GM19463 (cell line): ENCODE measurements at regions not wholly inside any gene's neighbourhood (a gene's known extent, or its start where the extent isn't known, plus 50 kb on each side); places are given as distances from the start of the nearest gene placed in this dataset.

ENCODE experiments used
- ATAC-seq: cut with Tn5 transposase; IDR thresholded peaks from one replicate; pipeline ENCODE4 v1.9.1; 2021; ENCODE audit warnings: mild to moderate bottlenecking, moderate library complexity; ENCODE audit not compliant: unreplicated experiment

DNA sequence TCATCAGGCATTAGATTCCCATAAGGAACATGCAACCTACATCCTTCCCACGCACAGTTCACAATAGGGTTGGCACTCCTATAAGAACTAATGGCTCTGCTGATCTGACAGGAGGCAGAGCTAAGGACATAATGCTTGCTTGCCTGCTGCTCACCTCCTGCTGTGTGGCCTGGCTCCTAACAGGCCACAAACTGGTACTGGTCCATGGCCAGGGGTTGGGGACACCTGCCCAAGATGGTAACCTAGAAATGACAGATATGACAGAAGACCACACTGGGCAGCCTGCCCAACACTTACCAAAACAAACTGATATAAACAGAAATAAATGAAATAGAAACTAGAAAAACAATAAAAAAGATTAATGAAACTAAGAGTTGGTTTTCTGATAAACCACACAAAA lies 325.6 kb downstream of the SEC23A start:
- no peak for ATAC-seq

DNA sequence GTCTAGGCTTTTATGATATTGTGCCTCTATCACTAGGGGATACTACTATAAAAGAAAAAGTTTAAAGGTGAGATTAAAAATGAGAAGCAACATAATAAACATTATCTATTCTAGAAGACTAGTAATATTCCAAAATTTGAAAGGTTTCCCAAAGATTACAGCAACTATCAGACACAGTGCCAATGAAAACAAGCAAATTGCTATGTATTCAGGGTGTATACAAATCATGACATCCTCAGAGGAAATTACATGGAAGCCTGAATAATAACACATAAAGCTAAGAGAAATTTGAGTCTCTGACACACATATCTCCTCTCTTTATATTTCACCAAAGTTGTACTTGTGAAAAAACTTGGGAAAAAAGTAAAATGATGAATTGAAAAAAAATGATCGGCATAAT lies 327.0 kb downstream of the SEC23A start:
- ATAC-seq = no peak

DNA sequence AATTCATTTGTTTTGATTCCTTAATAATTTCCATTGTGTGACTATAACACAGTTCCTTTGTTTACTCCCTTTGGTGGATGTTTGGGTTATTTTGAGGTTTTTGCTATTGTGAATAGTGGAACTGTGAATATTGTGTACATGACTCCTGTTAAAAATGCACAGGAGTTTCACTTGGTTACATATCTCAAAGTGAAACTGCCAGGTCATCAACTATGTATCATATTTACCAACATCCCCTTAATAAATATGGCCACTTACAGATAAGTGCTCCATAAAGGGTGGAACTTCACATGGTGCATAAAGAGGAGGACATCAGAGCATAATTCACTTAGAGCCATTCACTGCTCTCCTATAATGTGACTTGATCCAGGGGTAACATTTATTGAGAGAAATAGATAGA lies 328.9 kb downstream of the SEC23A start:
- no peak for ATAC-seq

DNA sequence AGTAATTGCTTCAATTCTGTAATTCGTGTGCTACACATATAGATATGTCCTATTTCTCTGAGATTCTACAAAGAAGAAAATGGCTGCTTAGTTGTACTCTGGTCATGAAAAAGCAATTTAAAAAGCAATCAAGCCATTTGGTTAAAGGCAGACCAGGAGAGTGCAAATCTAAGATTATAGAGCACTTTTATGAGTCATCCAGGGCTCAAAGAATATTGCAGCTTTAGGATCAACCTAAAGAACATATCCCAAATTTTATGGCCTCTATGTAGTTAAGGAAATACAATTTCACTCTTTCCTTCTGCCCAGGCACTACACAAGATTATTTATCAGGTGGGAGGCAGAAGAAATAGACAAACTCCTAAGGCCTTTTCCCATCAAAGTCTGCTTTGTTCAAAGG lies 332.8 kb downstream of the SEC23A start:
- no peak for ATAC-seq

- no peak for ATAC-seq
Measured at GRCh38 chr14:38762845-38763244, 340.2 kb downstream of the SEC23A start.

DNA sequence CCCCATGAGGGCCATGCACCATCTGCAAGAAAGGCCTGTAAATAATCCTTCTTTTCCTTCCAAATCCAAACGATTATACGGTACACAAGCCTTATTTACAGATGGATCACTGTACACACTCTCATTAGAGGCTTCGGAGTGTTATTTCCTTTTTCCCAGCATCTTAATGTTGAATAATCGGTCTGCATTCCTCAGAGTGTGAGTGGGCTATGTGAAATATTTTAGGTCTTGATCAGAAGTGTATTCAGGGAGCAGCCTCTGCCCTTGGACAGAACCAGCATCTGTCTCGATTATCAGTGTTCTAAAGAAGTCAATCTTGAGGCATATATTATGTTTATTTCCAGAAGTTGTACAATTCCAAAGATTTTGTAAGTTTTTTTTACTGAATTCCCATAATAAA lies 340.6 kb downstream of the SEC23A start:
- no peak for ATAC-seq

GRCh38 chr14:38761033-38761432 lies 342.0 kb downstream of the SEC23A start:
- ATAC-seq = no peak

DNA sequence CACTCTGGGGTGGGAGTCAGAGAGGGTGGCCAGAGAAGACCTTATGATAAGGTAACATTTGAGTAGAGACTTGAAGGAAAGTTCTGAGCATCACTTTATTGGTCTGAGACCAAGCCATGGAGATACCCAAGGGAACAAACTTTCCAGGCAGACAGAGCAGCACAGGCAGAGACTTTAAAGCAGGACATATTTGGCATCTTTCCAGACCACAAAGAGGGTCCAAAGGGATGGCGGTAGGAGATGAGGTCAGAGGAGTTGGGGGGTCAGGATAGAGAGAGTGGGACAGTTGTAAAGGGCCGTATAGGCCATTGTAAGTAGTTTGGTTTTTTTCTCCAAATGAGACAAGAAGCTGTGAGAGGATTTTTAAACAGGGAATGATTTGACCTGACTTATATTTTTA lies 344.4 kb downstream of the SEC23A start:
- ATAC-seq = no peak

GRCh38 chr14:38755036-38755435 lies 348.0 kb downstream of the SEC23A start:
- no peak for ATAC-seq

- no peak for ATAC-seq
Measured at GRCh38 chr14:38752750-38753149, 350.3 kb downstream of the SEC23A start.

GRCh38 chr14:38752341-38752740 lies 350.7 kb downstream of the SEC23A start:
- no peak for ATAC-seq

- no peak for ATAC-seq
Measured at GRCh38 chr14:38751459-38751858, 351.6 kb downstream of the SEC23A start.

DNA sequence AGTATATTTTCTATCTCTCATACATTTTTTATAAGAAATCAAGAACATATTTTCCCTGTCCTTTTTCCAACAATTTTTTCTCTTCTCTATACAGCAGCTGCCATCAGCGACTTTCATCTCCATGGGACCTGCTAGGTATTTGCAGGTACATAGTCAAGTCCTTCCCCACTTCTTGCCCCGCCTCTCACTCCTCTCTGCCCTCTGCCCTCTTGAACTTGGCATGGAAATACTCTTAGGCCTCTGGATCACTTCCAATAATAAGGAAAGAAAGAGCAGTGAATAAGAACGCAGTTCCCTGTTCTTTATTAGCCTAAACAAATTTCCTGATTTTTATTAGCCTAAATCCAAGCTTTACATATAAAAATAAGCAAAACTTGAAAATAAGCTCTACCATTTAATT lies 353.1 kb downstream of the SEC23A start:
- no peak for ATAC-seq

- ATAC-seq = no peak
Measured at GRCh38 chr14:38745861-38746260, 357.2 kb downstream of the SEC23A start.

GRCh38 chr14:38743966-38744584 lies 359.0 kb downstream of the SEC23A start:
- no peak for ATAC-seq

DNA sequence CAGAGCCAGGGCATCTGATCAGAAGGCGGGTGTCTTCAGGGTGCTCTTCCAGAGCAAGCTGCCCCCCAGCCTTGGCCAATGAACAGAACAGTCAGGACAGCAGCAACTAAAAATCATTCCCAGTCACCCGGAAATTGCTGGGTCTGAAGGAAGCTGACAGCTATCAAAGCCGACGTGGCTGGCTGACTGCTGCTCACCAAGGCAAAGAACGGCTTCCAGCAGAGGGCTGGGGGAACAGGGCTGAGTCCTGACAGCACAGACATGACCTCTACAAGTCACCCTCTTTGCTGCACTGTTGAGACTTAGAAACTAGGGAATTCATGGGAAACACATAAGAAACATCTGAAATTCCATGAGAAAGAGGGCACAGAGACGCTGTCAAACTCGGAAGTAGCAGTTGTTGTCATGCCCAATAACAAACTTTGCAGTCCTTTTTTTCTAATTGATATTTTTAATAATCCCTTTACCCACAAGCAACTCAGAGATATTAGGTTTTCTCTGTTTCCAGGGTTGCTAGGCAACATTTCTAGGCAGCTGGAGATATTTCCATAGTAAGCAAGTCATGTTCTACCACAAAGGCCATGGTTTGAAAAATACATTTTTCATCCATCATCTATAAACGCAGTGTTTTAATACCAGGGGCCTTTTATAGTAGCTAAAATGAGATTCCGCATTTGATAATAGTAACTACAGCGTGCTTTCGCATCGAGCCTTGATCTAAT lies 365.2 kb downstream of the SEC23A start:
- ATAC-seq = no peak

DNA sequence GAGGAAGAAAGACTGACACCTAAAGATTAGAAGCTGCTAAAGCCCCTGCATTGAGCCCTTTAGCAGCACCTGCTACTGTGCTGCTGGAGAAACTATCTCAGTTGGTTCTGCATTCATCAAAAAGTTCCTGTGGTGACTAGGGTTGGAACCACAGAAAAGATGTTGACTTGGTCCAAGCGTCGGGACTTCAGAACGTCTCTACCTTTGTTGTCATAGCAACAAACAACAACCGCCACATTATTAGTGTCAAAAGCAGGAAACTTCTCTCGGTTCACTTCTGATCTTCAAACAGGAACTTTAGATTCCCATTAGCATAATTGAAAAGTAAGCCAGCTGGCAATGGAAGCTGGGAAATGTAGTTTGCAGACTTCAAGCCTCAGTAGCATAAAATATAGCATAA lies 368.0 kb downstream of the SEC23A start:
- no peak for ATAC-seq

DNA sequence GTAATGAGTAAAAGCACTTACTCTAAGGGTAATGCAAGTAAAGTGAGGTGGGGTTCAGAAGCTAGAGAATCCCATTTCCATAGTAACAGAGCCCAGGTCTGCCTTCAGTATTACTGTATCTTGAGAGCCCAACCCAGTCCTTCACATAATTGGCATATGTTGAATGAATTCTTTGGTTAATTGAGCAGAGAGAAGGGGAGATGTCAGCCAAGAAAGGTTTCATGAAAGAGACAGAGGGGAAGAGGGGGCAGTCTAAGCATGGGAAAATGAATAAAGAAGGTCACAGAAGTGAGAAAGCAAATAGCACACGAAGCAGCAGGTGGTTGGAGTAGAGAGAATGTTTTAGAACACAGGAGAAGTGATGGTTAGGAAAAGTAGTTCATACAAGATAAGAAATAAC lies 371.1 kb downstream of the SEC23A start:
- ATAC-seq = no peak

DNA sequence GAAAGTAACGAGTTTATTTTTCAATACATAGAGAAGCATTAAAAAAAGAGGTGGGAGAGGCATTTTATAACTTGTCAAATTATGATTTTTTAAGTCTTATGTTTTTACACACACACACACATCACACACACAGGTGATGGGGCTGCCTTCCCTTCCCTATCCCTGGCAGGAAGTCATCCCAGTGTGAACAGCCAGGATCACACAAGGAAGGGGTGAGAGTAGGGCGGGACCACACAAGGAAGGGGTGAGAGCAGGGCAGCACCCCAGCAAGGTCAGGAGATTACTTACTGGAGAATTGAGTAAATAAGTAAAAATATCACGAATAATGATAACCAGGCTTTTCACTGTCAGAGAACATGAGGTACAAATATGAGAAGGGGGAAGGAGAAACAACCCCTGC lies 372.6 kb downstream of the SEC23A start:
- ATAC-seq = no peak

DNA sequence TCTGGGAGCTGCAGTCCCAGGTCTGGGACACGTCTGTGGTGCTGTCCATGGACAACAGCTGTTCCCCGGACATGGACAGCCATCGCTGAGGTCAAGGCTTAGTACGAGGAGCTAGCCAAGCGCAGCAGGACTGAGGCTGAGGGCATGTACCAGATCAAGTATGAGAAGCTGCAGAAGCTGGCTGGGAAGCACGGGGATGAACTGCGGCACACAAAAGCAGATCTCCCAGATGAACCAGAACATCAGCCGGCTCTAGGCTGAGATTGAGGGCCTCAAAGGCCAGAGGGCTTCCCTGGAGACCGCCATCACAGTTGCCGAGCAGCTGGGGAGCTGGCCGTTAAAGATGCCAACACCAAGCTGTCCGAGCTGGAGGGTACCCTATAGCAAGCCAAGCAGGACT lies 375.3 kb downstream of the SEC23A start:
- ATAC-seq = no peak

- ATAC-seq = no peak
Measured at GRCh38 chr14:38724621-38725020, 378.4 kb downstream of the SEC23A start.

DNA sequence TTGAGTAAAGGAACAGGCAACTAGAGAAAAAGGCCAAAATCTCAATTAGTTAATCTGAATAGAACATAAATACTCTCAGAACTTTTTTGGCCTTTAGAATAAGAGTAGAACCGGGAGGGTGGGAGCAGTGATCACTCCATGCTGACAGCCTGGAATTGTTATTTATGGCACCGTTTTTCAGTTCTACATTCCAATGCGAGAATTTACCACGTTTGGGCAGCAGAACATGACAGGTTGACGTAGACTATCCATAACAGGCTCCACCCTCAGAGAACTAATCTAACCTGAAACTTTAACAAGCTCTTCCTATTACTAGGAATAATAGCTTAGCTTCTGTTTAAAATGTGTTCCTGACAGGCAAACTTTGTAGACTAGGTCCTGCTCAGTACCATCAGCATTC lies 379.1 kb downstream of the SEC23A start:
- no peak for ATAC-seq

DNA sequence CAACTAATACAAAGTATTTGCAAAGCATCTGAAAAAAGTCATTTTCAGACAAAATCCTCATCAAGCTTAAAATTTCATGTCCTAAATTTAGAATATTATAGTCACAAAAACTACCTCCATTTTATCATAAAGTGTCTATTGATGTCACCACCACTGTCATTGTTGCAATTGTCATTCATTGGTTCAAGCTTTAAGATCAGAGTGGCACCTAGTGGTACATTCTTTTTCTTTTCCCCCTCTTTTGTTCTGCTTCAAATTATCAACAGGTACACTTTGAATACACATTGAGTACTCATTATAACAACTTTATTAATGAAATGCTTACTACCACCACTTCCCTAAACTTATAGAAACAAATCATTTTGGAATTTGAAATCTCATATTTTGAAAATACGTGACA lies 379.8 kb downstream of the SEC23A start:
- no peak for ATAC-seq
